H9 (cell line): ENCODE measurements at regions not wholly inside any gene's neighbourhood (a gene's known extent, or its start where the extent isn't known, plus 50 kb on each side); places are given as distances from the start of the nearest gene placed in this dataset.
"Not testable (repeated sequence)": the region's sequence is repeated elsewhere in the genome, so short reads cannot be mapped to it uniquely, and the experiment has no call there.

Experiments used
- DNase-seq: peaks from one replicate; pipeline ENCODE4 v3.0.0-alpha.2; 2017
- H2AFZ ChIP-seq: one replicate; pipeline ENCODE4 v1.6.1; 2013; ENCODE audit warnings: mild to moderate bottlenecking, low read length, control low read depth, moderate library complexity
- H2AK5ac ChIP-seq: 2 replicates; pipeline ENCODE4 v1.6.1; 2013; ENCODE audit warnings: low read length, control low read depth, mixed read lengths; ENCODE audit not compliant: insufficient read length
- H2BK120ac ChIP-seq: one replicate; pipeline ENCODE4 v1.6.1; 2013; ENCODE audit warnings: low read depth, mild to moderate bottlenecking, low read length, control low read depth, inconsistent platforms; ENCODE audit not compliant: poor library complexity, severe bottlenecking
- H2BK12ac ChIP-seq: 2 replicates; pipeline ENCODE4 v1.6.1; 2013; ENCODE audit warnings: low read length, control low read depth, mixed read lengths, low read depth; ENCODE audit not compliant: insufficient read length
- H2BK15ac ChIP-seq: 2 replicates; pipeline ENCODE4 v1.6.1; 2013; ENCODE audit warnings: low read depth, low read length, control low read depth
- H2BK20ac ChIP-seq: one replicate; pipeline ENCODE4 v1.6.1; 2013; ENCODE audit warnings: low read depth, mild to moderate bottlenecking, low read length, control low read depth, inconsistent platforms; ENCODE audit not compliant: poor library complexity, severe bottlenecking
- H2BK5ac ChIP-seq: 2 replicates; pipeline ENCODE4 v1.6.1; 2013; ENCODE audit warnings: low read length, control low read depth, mixed read lengths; ENCODE audit not compliant: insufficient read length
- H3K14ac ChIP-seq: 2 replicates; pipeline ENCODE4 v1.6.1; 2013; ENCODE audit warnings: low read length, control low read depth; ENCODE audit not compliant: insufficient read depth
- H3K18ac ChIP-seq: 2 replicates; pipeline ENCODE4 v1.6.1; 2013; ENCODE audit warnings: low read depth, mild to moderate bottlenecking, mixed read lengths, low read length, control low read depth; ENCODE audit not compliant: insufficient read length
- H3K23ac ChIP-seq: 2 replicates; pipeline ENCODE4 v1.6.1; 2013; ENCODE audit warnings: low read length, control low read depth, mixed read lengths, low read depth; ENCODE audit not compliant: insufficient read length
- H3K23me2 ChIP-seq: 2 replicates; pipeline ENCODE4 v1.6.1; 2013; ENCODE audit warnings: low read depth, mild to moderate bottlenecking, mixed read lengths, low read length, control low read depth; ENCODE audit not compliant: insufficient read length, poor library complexity, severe bottlenecking
- H3K27ac ChIP-seq: 2 replicates; pipeline ENCODE4 v1.5.1; 2013; ENCODE audit warnings: low read length, control low read depth, mixed read lengths, low read depth; ENCODE audit not compliant: insufficient read length
- H3K27me3 ChIP-seq: 2 replicates; pipeline ENCODE4 v1.6.1; 2013; ENCODE audit warnings: low read length, control low read depth, inconsistent platforms; ENCODE audit not compliant: insufficient read depth
- H3K4ac ChIP-seq: 2 replicates; pipeline ENCODE4 v1.6.1; 2013; ENCODE audit warnings: low read depth, mild to moderate bottlenecking, control low read depth, inconsistent platforms, low read length, moderate library complexity
- H3K4me1 ChIP-seq: 2 replicates; pipeline ENCODE4 v1.6.1; 2013; ENCODE audit warnings: low read length, control low read depth, inconsistent platforms; ENCODE audit not compliant: insufficient read depth
- H3K4me2 ChIP-seq: 2 replicates; pipeline ENCODE4 v1.6.1; 2013; ENCODE audit warnings: low read length, control low read depth, mixed read lengths; ENCODE audit not compliant: insufficient read length, insufficient read depth
- H3K56ac ChIP-seq: 2 replicates; pipeline ENCODE4 v1.6.1; 2013; ENCODE audit warnings: low read depth, mild to moderate bottlenecking, mixed read lengths, low read length, control low read depth; ENCODE audit not compliant: insufficient read length
- H3K79me1 ChIP-seq: 2 replicates; pipeline ENCODE4 v1.6.1; 2013; ENCODE audit warnings: low read depth, mild to moderate bottlenecking, moderate library complexity, low read length, control low read depth, inconsistent platforms; ENCODE audit not compliant: insufficient read depth, poor library complexity, severe bottlenecking
- H3K79me2 ChIP-seq: 2 replicates; pipeline ENCODE4 v1.6.1; 2013; ENCODE audit warnings: low read length, control low read depth, inconsistent platforms; ENCODE audit not compliant: insufficient read depth
- H3K9ac ChIP-seq: 2 replicates; pipeline ENCODE4 v1.6.1; 2013; ENCODE audit warnings: low read length, control low read depth, mixed read lengths; ENCODE audit not compliant: insufficient read length; ENCODE audit errors: extremely low read depth
- H3K9me3 ChIP-seq: one replicate; pipeline ENCODE4 v1.6.1; 2013; ENCODE audit warnings: low read depth, low read length, inconsistent platforms; ENCODE audit not compliant: control insufficient read depth
- H3T11ph ChIP-seq: one replicate; pipeline ENCODE4 v1.6.1; 2013; ENCODE audit warnings: mild to moderate bottlenecking, low read length, control low read depth, inconsistent platforms
- H4K20me1 ChIP-seq: one replicate; pipeline ENCODE4 v1.6.1; 2013; ENCODE audit not compliant: control insufficient read depth, insufficient read length, insufficient read depth
- H4K5ac ChIP-seq: 2 replicates; pipeline ENCODE4 v1.6.1; 2013; ENCODE audit warnings: low read depth, mild to moderate bottlenecking, mixed read lengths, low read length, control low read depth; ENCODE audit not compliant: insufficient read length
- H4K8ac ChIP-seq: replicated peaks from 2 replicates; pipeline ENCODE4 v1.6.1; 2013; ENCODE audit warnings: low read length, control low read depth, mixed read lengths, low read depth; ENCODE audit not compliant: insufficient read length
- H4K91ac ChIP-seq: 2 replicates; pipeline ENCODE4 v1.6.1; 2013; ENCODE audit warnings: low read depth, mild to moderate bottlenecking, moderate library complexity, mixed read lengths, low read length, control low read depth; ENCODE audit not compliant: insufficient read length
- H3K27ac Mint-ChIP-seq, 3 experiments: 2 replicates in 2 of 3; 3 replicates in 1 of 3; pipeline ENCODE4 v1.8.0; 2020 to 2021; ENCODE audit warnings: mixed read lengths in 3 of 3, mild to moderate bottlenecking in 1 of 3, moderate library complexity in 1 of 3
- H3K27me3 Mint-ChIP-seq: 2 replicates; pipeline ENCODE4 v1.8.0; 2021; ENCODE audit warnings: low read depth, mild to moderate bottlenecking, moderate library complexity, mixed read lengths
- H3K36me3 Mint-ChIP-seq, 3 experiments: 2 replicates in 2 of 3; 3 replicates in 1 of 3; pipeline ENCODE4 v1.8.0; 2020 to 2021; ENCODE audit warnings: low read depth in 3 of 3, mixed read lengths in 3 of 3; ENCODE audit not compliant: insufficient read depth in 1 of 3
- H3K4me1 Mint-ChIP-seq, 2 experiments: 2 replicates each; pipeline ENCODE4 v1.8.0; 2020; ENCODE audit warnings: mixed read lengths in 2 of 2
- H3K4me3 Mint-ChIP-seq, 2 experiments: 2 replicates in 1 of 2; 3 replicates in 1 of 2; pipeline ENCODE4 v1.8.0; 2020 to 2021; ENCODE audit warnings: mild to moderate bottlenecking in 2 of 2, mixed read lengths in 2 of 2, moderate library complexity in 1 of 2
- H3K9me3 Mint-ChIP-seq, 2 experiments: 2 replicates in 1 of 2; 3 replicates in 1 of 2; pipeline ENCODE4 v1.8.0; 2020; ENCODE audit warnings: mild to moderate bottlenecking in 2 of 2, mixed read lengths in 2 of 2, moderate library complexity in 1 of 2
- WGBS: extraction: QIAGEN DNeasy Blood & Tissue Kit; methylation state at CpG from one replicate; pipeline ENCODE4 v1.1.7; 2013; ENCODE audit warnings: missing lambda C conversion rate, low lambda C conversion rate, mixed read lengths; ENCODE audit not compliant: insufficient read length; ENCODE audit errors: extremely low coverage; 5-methylcytosine and 5-hydroxymethylcytosine counted together

DNA sequence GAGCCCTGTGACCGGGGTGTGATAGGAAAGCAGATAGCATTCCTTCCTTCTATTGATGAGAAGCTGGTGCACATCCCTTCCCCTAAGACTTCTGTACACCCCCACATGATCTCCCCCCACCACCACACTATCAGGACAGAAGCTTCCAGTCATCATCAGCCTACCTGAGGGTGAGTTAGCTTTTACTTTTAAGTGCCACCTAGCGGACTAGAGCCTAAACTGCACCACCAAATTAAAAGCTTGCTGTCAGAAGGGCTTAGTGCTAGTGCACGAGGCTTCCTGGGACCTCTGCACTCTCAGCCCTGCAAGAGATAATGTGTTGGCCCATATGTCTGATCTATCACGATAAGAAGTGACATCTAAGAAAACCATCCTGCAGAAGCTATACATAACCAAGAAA, 181.7 kb downstream of the SPIN4 start:
- not testable (repeated sequence) for H3K4me3 Mint-ChIP-seq, H3K4ac ChIP-seq, H3K23ac ChIP-seq, H2BK120ac ChIP-seq, H4K5ac ChIP-seq, H3K4me1 Mint-ChIP-seq, H3K4me2 ChIP-seq, H3K23me2 ChIP-seq, H3K9me3 ChIP-seq, H4K20me1 ChIP-seq, H2BK5ac ChIP-seq, H3K9ac ChIP-seq, H3K27ac Mint-ChIP-seq, H3K14ac ChIP-seq, H3K36me3 Mint-ChIP-seq, H3K79me2 ChIP-seq, H2BK20ac ChIP-seq, H3K27me3 Mint-ChIP-seq, H2AFZ ChIP-seq, H3K79me1 ChIP-seq, H3T11ph ChIP-seq, H3K56ac ChIP-seq, H3K27ac ChIP-seq, H2BK12ac ChIP-seq, H2BK15ac ChIP-seq, H4K91ac ChIP-seq, H3K18ac ChIP-seq, H4K8ac ChIP-seq, DNase-seq, H2AK5ac ChIP-seq, H3K27me3 ChIP-seq, H3K9me3 Mint-ChIP-seq, H3K4me1 ChIP-seq
- no CpG with 5 or more reads among the region's 4 CpGs for WGBS

DNA sequence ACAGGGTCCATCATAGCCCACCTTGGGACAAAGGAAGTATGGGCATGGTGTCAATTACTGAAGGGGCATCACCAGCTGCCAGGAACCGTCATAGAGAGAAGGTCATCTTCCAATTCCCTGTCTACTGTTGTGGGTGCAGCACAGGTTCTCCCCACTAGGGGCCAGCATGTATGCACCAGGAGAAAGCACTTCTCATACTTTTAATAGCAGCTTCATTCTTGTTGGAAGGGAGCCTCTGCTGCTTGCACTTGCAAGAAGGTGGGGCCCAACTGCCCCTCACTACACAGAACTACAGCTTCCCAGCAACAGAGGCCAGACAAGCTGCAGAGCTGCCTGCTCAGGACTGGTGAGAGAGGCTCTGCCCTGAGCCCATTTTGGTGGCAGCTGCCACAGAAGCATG, 182.2 kb downstream of the SPIN4 start:
- not testable (repeated sequence) for H3K27me3 Mint-ChIP-seq, H4K5ac ChIP-seq, H3K36me3 Mint-ChIP-seq, H3K27ac Mint-ChIP-seq, H3K4me3 Mint-ChIP-seq, H3K18ac ChIP-seq, H3K4me1 Mint-ChIP-seq, H4K20me1 ChIP-seq, H4K91ac ChIP-seq, H3K27ac ChIP-seq, H3K4me2 ChIP-seq, H3K23ac ChIP-seq, H3K4ac ChIP-seq, H3K14ac ChIP-seq, H4K8ac ChIP-seq, H2BK15ac ChIP-seq, H3K56ac ChIP-seq, H3K9me3 Mint-ChIP-seq, H3K79me2 ChIP-seq, H2BK5ac ChIP-seq, H3T11ph ChIP-seq, DNase-seq, H2BK120ac ChIP-seq, H2BK12ac ChIP-seq, H3K4me1 ChIP-seq, H2AK5ac ChIP-seq, H3K23me2 ChIP-seq, H3K9ac ChIP-seq, H3K9me3 ChIP-seq, H2BK20ac ChIP-seq, H3K79me1 ChIP-seq, H3K27me3 ChIP-seq, H2AFZ ChIP-seq
- no CpG with 5 or more reads among the region's 1 CpG for WGBS

DNA sequence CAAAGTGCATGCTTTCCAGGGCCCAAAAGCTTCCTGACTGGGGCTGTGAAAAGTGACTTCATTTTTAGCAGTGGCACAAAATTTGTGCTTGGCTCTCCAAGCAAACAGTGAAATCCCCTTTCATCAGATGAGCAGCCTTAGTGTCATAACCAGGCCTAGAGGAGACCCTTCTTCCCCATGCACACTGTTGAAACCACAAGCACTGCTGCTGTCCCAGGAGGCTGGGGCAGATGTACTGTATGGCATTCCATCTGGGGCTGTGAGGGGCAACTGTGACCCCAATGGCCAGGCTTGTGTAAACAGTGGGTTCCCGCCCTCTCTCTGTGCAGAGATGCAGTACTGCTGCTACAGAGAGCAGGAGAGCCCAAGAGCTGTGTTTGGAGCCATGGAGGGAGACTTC, 184.1 kb downstream of the SPIN4 start:
- H2BK120ac ChIP-seq, H3K27ac Mint-ChIP-seq, H3K9me3 Mint-ChIP-seq, H2BK5ac ChIP-seq, H3K4ac ChIP-seq, H4K8ac ChIP-seq, H3K79me1 ChIP-seq, H3K4me3 Mint-ChIP-seq, H3K27me3 Mint-ChIP-seq, H3K79me2 ChIP-seq, H3T11ph ChIP-seq, H3K4me1 ChIP-seq, H3K36me3 Mint-ChIP-seq, H3K23ac ChIP-seq, DNase-seq, H3K9me3 ChIP-seq, H2BK20ac ChIP-seq, H2AK5ac ChIP-seq, H3K14ac ChIP-seq, H3K9ac ChIP-seq, H3K18ac ChIP-seq, H3K23me2 ChIP-seq, H4K20me1 ChIP-seq, H4K91ac ChIP-seq, H2BK15ac ChIP-seq, H4K5ac ChIP-seq, H2BK12ac ChIP-seq, H3K4me1 Mint-ChIP-seq, H3K4me2 ChIP-seq, H2AFZ ChIP-seq, H3K27ac ChIP-seq, H3K56ac ChIP-seq, H3K27me3 ChIP-seq: not testable (repeated sequence)
- WGBS = no CpG with 5 or more reads among the region's 1 CpG
